A673 (cell line): ENCODE measurements at regions not wholly inside any gene's neighbourhood (a gene's known extent, or its start where the extent isn't known, plus 50 kb on each side); places are given as distances from the start of the nearest gene placed in this dataset.

Experiments
- EZH2 ChIP-seq: fragments of 200-600 bp; sonication (generic); IDR thresholded peaks from 2 replicates; pipeline ENCODE4 v1.6.1; 2017; ENCODE audit warnings: borderline replicate concordance, low read depth, mild to moderate bottlenecking, mixed read lengths, antibody characterized with exemption, low read length; ENCODE audit not compliant: poor library complexity, severe bottlenecking
- TF ChIP-seq, protein P1 (sequence below): fragments of 300-800, 200-600 bp; sonication (generic); conservative IDR thresholded peaks from 2 replicates; pipeline ENCODE4 v1.5.1; 2017; ENCODE audit warnings: low read depth, mild to moderate bottlenecking, antibody characterized with exemption, low read length, moderate library complexity, mixed read lengths

GRCh38 chr14:71262441-71262840 lies 355.2 kb downstream of the PCNX1 start:
- TF ChIP-seq, protein P1, sequence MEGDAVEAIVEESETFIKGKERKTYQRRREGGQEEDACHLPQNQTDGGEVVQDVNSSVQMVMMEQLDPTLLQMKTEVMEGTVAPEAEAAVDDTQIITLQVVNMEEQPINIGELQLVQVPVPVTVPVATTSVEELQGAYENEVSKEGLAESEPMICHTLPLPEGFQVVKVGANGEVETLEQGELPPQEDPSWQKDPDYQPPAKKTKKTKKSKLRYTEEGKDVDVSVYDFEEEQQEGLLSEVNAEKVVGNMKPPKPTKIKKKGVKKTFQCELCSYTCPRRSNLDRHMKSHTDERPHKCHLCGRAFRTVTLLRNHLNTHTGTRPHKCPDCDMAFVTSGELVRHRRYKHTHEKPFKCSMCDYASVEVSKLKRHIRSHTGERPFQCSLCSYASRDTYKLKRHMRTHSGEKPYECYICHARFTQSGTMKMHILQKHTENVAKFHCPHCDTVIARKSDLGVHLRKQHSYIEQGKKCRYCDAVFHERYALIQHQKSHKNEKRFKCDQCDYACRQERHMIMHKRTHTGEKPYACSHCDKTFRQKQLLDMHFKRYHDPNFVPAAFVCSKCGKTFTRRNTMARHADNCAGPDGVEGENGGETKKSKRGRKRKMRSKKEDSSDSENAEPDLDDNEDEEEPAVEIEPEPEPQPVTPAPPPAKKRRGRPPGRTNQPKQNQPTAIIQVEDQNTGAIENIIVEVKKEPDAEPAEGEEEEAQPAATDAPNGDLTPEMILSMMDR: no peak
- no peak for TF ChIP-seq EZH2
